Gastroesophageal sphincter (tissue), 4 donors: ENCODE measurements at regions not wholly inside any gene's neighbourhood (a gene's known extent, or its start where the extent isn't known, plus 50 kb on each side); places are given as distances from the start of the nearest gene placed in this dataset.

Source experiments
- ATAC-seq: fragments of 150-250 bp; one replicate; pipeline ENCODE4 v1.9.1; 2016; ENCODE audit warnings: mild to moderate bottlenecking, moderate library complexity
- H3K27ac ChIP-seq, 4 donors: fragments of 200-600 bp; sonication (generic) in 3 of 4; 1 replicate in 3 of 4; 2 replicates in 1 of 4; pipeline ENCODE4 v1.5.1; 2016 to 2019
- H3K27me3 ChIP-seq: fragments of 200-600 bp; sonication (generic); one replicate; pipeline ENCODE4 v1.5.1; 2019
- H3K36me3 ChIP-seq, 2 donors: fragments of 200-600 bp; sonication (generic); one replicate each; pipeline ENCODE4 v1.5.1; 2019; ENCODE audit warnings: control low read depth in 1 of 2
- H3K4me1 ChIP-seq, 3 donors: fragments of 200-600 bp; sonication (generic); 1 replicate in 2 of 3; 2 replicates in 1 of 3; pipeline ENCODE4 v1.5.1; 2016 to 2019; ENCODE audit warnings: control low read depth in 2 of 3
- H3K4me3 ChIP-seq, 2 donors: fragments of 200-600 bp; sonication (generic); one replicate each; pipeline ENCODE4 v1.5.1; 2019; ENCODE audit warnings: mild to moderate bottlenecking in 1 of 2, moderate library complexity in 1 of 2
- H3K9me3 ChIP-seq, 3 donors: fragments of 200-600 bp; sonication (generic); one replicate each; pipeline ENCODE4 v1.5.1; 2017 to 2019; ENCODE audit warnings: control low read depth in 2 of 3
- CTCF ChIP-seq, 4 experiments: fragments of 200-600 bp in 2 of 4; fragments of 450-650 bp in 2 of 4; sonication (generic) in 1 of 4; IDR thresholded peaks; one replicate each; pipeline ENCODE4 v1.5.1; 2017 to 2019; ENCODE audit warnings: antibody characterized with exemption in 4 of 4, mild to moderate bottlenecking in 2 of 4, moderate library complexity in 2 of 4
- EP300 ChIP-seq: sonication (generic); formaldehyde crosslinking; IDR thresholded peaks from one replicate; pipeline ENCODE4 v1.6.1; 2017; ENCODE audit warnings: antibody characterized with exemption, mild to moderate bottlenecking
- POLR2A ChIP-seq, 2 donors: fragments of 450-650 bp; IDR thresholded peaks; one replicate each; pipeline ENCODE4 v1.6.1; 2017; ENCODE audit warnings: antibody characterized with exemption in 2 of 2, mild to moderate bottlenecking in 2 of 2, moderate library complexity in 1 of 2
- POLR2AphosphoS5 ChIP-seq: sonication (generic); formaldehyde crosslinking; IDR thresholded peaks from one replicate; pipeline ENCODE4 v1.6.1; 2017; ENCODE audit warnings: antibody characterized with exemption
- WGBS, 2 donors: methylation state at CpG; one replicate each; pipeline ENCODE4 v1.1.5; 2018; ENCODE audit warnings: low coverage in 1 of 2; 5-methylcytosine and 5-hydroxymethylcytosine counted together

DNA sequence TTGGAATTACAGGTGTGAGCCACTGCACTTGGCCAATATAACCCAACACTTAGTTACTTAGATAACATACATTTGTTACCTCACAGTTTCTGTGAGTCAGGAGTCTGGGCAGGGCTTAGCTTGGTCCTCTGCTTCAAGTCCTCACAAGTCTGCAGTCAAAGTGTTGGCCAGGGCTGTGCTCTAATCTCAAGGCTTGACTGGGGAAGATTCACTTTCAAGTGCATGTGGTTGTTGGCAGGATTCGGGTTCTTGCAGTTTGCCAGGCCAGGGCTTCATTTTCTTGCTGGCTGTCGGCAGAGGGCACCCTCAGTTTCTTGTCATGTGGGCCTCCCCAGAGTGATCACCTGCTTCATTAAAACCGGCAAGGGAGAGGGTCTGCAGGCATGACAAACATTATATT lies 103.7 kb downstream of the SLC4A3 start:
- no peaks in the 10 kb centered on the region for H3K9me3 ChIP-seq
- no peaks in the 10 kb centered on the region for H3K4me1 ChIP-seq
- ATAC-seq = no peak
- no peak overlapping the region for H3K4me3 ChIP-seq
- H3K27ac ChIP-seq = no peak overlapping the region
- H3K27me3 ChIP-seq = peaks cover 7% of the 10 kb centered on the region
- H3K36me3 ChIP-seq = no peaks in the 10 kb centered on the region
- WGBS, 2 donors = 59 to 79% methylated on average over 2 to 3 of the region's 3 CpGs
- TF ChIP-seq POLR2AphosphoS5 = no peak
- TF ChIP-seq CTCF (IDR thresholded peaks at IDR 0.05) = no peak
- no peak for TF ChIP-seq EP300

DNA sequence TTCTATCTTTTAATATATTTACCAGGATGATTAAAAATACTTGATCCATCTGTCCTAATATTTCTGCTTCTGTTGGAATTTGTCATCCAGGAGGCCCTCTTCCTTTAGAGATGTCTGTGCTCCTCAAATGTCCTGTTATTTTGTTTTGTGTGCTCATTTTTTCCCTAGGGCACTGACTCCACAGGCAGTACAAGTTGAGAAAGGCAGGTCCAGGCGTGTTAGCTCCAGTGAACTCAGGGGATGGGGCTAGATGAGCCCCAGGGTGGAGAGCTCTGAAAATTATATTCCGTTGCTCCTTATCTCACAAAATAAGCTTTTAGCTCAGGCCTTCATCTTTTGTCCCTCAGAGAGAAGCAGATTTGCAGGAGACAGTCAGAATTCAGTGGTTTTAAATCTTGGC lies 105.7 kb downstream of the SLC4A3 start:
- Histone ChIP-seq H3K36me3 (no peaks in the 10 kb centered on the region), H3K9me3 (no peaks in the 10 kb centered on the region), H3K27me3 (peaks cover 7% of the 10 kb centered on the region), H3K4me1 (no peaks in the 10 kb centered on the region), H3K27ac (no peak overlapping the region), H3K4me3 (no peak overlapping the region)
- ATAC-seq = no peak
- no peak for TF ChIP-seq POLR2A (IDR thresholded peaks at IDR 0.05)
- no peak for TF ChIP-seq CTCF (IDR thresholded peaks at IDR 0.05)
- TF ChIP-seq POLR2AphosphoS5 = no peak
- TF ChIP-seq EP300 = no peak
- 71% methylated on average over 1 of the region's 2 CpGs; no CpG with 5 or more reads in 1 of the 2 donors for WGBS, 2 donors

GRCh38 chr2:219733746-219734145 lies 106.3 kb downstream of the SLC4A3 start:
- no peak overlapping the region for H3K27ac ChIP-seq
- no peaks in the 10 kb centered on the region for H3K36me3 ChIP-seq
- H3K9me3 ChIP-seq = no peaks in the 10 kb centered on the region
- H3K4me3 ChIP-seq = no peak overlapping the region
- WGBS, 2 donors = 100% methylated on average over 1 of the region's 2 CpGs; no CpG with 5 or more reads in 1 of the 2 donors
- TF ChIP-seq CTCF (IDR thresholded peaks at IDR 0.05) (no peak), POLR2AphosphoS5 (no peak), POLR2A (IDR thresholded peaks at IDR 0.05) (no peak), EP300 (no peak)
- H3K4me1 ChIP-seq = no peaks in the 10 kb centered on the region
- no peak for ATAC-seq
- H3K27me3 ChIP-seq = peaks cover 7% of the 10 kb centered on the region

DNA sequence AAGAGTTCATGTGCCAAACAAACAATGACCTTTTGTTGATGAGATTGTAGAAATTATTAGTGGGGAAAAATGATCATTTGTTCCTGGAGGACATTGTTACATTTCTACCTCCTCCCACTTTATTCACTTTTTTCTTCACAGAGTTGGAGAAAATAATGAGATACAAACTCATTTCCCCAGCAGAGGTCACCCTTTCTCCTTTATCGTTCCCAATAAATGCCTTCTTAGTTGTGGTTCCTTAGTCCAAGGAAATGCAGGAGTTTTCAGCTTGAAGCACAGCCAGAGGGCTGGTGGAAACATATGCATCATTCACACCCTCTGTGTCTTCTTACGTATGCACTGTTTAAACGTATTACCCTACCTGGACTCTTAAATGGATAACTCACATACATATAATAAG lies 108.8 kb downstream of the SLC4A3 start:
- Histone ChIP-seq H3K27me3 (peaks cover 7% of the 10 kb centered on the region), H3K4me3 (no peak overlapping the region), H3K4me1 (no peaks in the 10 kb centered on the region), H3K36me3 (no peaks in the 10 kb centered on the region), H3K27ac (no peak overlapping the region), H3K9me3 (no peaks in the 10 kb centered on the region)
- WGBS, 2 donors = 0 to 6% methylated on average over 3 of the region's 3 CpGs
- ATAC-seq = no peak
- TF ChIP-seq POLR2AphosphoS5 = no peak
- peak; percentile 12 to 53 (median 50) for TF ChIP-seq CTCF (IDR thresholded peaks at IDR 0.05)

DNA sequence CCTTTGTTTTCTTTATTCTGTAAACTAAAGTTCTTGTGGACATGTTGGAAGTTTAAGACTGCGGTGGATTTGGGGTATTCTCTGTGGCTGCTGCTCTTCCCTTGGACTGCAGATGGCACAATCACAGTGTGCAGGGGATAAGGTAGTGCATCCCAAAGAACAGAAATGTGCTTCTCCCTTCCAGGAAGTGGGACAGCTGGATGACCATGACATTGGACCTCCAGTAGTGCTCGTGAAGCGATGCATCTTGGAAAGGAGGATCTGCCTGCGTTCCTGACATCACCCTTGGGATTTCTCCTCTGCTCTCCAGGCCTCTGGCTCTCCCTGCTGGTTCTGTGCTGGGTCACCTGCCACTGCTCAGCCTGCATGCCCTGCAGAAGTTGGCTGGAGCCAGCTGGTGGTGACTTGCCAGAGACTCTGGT lies 109.9 kb downstream of the SLC4A3 start:
- H3K27me3 ChIP-seq = peaks cover 7% of the 10 kb centered on the region
- H3K9me3 ChIP-seq = no peaks in the 10 kb centered on the region
- H3K4me3 ChIP-seq = no peak overlapping the region
- no peak for ATAC-seq
- TF ChIP-seq POLR2A (IDR thresholded peaks at IDR 0.05) (no peak), CTCF (IDR thresholded peaks at IDR 0.05) (peak in 1 of 4 experiments; percentile 31)
- H3K27ac ChIP-seq = no peak overlapping the region
- H3K4me1 ChIP-seq = no peaks in the 10 kb centered on the region
- WGBS, 2 donors = 34 to 63% methylated on average over 1 to 3 of the region's 4 CpGs
- H3K36me3 ChIP-seq = no peaks in the 10 kb centered on the region
